Muscle layer of duodenum (tissue), 2 donors: ENCODE measurements at regions not wholly inside any gene's neighbourhood (a gene's known extent, or its start where the extent isn't known, plus 50 kb on each side); places are given as distances from the start of the nearest gene placed in this dataset.
"Not testable (repeated sequence)": the region's sequence is repeated elsewhere in the genome, so short reads cannot be mapped to it uniquely, and the experiment has no call there.

Experiments used
- H3K27ac ChIP-seq: one replicate; pipeline ENCODE4 v1.7.0; 2013; ENCODE audit warnings: mild to moderate bottlenecking, low read length
- H3K27me3 ChIP-seq: one replicate; pipeline ENCODE4 v1.7.0; 2013; ENCODE audit warnings: low read depth, mild to moderate bottlenecking, control low read depth, low read length
- H3K36me3 ChIP-seq, 2 donors: one replicate each; pipeline ENCODE4 v1.7.0; 2013; ENCODE audit warnings: low read length in 2 of 2, control low read depth in 1 of 2, mild to moderate bottlenecking in 1 of 2; ENCODE audit not compliant: insufficient read depth in 2 of 2, control insufficient read depth in 1 of 2
- H3K4me1 ChIP-seq, 2 donors: one replicate each; pipeline ENCODE4 v1.7.0; 2013; ENCODE audit warnings: low read length in 2 of 2, mild to moderate bottlenecking in 2 of 2, control low read depth in 1 of 2, moderate library complexity in 1 of 2; ENCODE audit not compliant: insufficient read depth in 2 of 2, control insufficient read depth in 1 of 2
- H3K4me3 ChIP-seq, 2 donors: one replicate each; pipeline ENCODE4 v1.7.0; 2013; ENCODE audit warnings: low read length in 2 of 2, low read depth in 1 of 2, mild to moderate bottlenecking in 1 of 2
- H3K9me3 ChIP-seq, 2 donors: one replicate each; pipeline ENCODE4 v1.7.0; 2013; ENCODE audit warnings: low read length in 2 of 2, control low read depth in 1 of 2, mild to moderate bottlenecking in 1 of 2; ENCODE audit not compliant: control insufficient read depth in 1 of 2
- donor health status: healthy.

DNA sequence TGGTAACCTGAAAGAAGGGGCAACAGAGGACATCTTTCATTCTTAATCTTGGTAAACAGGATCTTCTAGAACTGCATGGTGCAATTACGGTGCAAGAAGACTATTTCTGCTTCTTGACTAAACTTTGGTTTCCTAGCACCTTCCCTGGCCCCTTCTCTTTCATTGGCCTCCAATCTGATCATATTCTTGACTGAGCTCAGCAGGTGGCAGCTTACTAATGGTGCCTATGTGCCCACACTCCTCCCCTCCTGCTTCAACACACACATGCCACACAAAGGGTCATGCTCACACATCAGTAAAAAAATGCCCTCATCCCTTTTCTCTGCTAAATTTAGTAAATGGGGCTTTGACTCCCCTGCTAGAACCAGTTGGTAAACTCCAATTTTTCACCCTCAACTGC, 400.5 kb upstream of the MAOA start:
- no peaks in the 10 kb centered on the region for H3K4me1 ChIP-seq
- H3K4me3 ChIP-seq: no peak overlapping the region
- no peaks in the 10 kb centered on the region for H3K27me3 ChIP-seq
- H3K9me3 ChIP-seq: no peaks in the 10 kb centered on the region
- H3K27ac ChIP-seq: no peak overlapping the region
- no peaks in the 10 kb centered on the region for H3K36me3 ChIP-seq

DNA sequence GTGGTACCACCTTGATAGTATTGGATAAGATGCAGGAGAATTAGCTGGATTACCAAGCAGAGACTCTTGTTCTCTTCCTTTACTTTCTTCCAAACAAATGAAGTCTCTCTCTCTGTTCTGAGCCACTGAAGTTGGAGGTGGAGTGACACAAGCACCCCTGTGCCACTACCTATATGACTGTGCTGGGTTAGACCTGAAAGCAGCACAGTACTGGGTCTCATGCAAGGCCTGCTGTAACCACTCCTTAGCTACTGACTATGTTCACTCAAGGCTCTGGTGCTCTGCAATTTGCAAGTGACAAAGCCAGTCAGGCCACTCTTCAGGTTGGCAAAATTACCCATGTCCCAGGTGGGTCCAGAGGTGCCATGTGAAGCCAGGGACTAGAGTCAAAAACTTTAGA, 389.6 kb upstream of the MAOA start:
- Histone ChIP-seq H3K4me3 (no peak overlapping the region), H3K4me1 (no peaks in the 10 kb centered on the region), H3K27ac (no peak overlapping the region), H3K9me3 (no peaks in the 10 kb centered on the region), H3K36me3 (no peaks in the 10 kb centered on the region), H3K27me3 (no peaks in the 10 kb centered on the region)

DNA sequence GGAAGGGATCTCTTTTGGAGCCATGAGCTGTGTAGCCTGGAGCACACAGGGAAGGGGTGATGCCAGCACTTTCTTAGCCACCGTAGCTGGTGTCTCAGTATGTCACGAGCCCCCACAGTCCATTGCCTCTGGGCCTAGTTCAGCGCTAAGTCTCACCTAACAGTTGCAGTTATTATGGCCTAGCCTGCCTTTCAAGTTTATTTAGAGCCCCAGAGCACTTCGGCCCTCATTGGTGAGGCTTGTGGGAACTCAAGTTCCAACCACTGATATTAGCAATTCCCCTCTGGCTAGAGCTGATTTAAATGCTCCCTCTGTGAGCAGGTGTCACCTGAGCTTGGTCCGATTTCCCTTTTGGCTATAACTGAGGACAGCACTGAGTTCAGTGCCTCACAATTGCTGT, 388.4 kb upstream of the MAOA start:
- Histone ChIP-seq H3K9me3 (no peaks in the 10 kb centered on the region), H3K27ac (no peak overlapping the region), H3K36me3 (no peaks in the 10 kb centered on the region), H3K4me3 (no peak overlapping the region), H3K4me1 (no peaks in the 10 kb centered on the region), H3K27me3 (no peaks in the 10 kb centered on the region)

DNA sequence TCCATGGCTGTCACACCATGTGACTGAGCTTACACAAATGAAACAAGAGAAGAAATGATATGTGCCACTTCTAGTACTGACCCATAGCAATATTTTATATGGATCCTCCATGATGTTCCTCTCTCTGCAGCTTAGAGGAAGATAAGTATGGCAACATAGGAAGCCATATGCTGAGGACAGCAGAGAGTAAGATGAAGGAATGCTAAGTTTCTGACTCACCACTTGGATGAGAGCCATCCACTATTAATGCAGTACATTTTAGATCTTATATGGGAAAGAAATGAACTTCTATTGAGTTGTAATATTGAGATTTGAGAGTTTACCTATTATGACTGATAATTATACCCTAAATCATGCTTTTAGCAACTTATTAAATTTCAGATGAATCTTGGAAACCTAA, 386.9 kb upstream of the MAOA start:
- Histone ChIP-seq H3K36me3 (no peaks in the 10 kb centered on the region), H3K27ac (no peak overlapping the region), H3K4me1 (no peaks in the 10 kb centered on the region), H3K4me3 (no peak overlapping the region), H3K9me3 (no peaks in the 10 kb centered on the region), H3K27me3 (no peaks in the 10 kb centered on the region)

DNA sequence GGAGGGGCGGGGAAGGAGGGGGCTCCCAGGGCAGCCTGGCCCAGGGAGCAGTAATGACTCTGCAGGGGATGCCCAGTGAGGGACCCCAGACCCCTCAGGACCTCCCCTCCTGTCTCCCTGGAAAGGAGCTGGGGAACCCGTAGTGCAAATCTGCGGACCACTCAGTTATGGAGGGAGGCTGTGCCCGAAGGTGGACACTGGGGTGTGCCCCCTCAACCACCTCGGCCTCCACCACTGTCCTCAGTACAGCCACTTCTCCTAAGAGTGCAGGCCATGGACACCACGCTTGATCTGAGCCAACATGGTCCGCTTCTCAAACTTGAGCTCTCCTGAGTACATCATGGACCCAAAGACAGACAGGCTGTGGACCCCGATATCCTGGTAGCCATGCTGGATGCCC, 378.2 kb upstream of the MAOA start:
- Histone ChIP-seq H3K36me3 (no peaks in the 10 kb centered on the region), H3K27ac (no peak overlapping the region), H3K9me3 (peaks cover 0 to 2% of the 10 kb centered on the region in 2 donors), H3K4me1 (no peaks in the 10 kb centered on the region), H3K27me3 (no peaks in the 10 kb centered on the region), H3K4me3 (no peak overlapping the region)

DNA sequence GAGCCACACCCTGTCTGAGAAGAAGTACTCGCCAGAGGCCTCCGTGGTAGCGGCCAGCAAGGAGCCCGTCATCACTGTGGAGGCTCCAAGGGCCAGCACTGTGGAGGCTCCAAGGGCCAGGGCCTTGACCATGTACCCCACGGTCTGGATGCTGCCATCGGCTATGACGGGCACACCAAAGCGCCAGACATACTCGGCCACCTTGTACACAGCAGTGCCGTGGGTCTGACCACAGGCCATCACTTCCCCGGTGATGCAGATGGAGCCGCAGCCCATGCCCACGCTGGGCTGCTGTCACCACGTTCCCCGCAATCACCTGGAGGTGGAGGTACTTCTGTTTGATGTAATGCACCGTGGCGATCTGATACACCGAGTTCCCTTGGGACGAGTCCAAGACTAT, 377.7 kb upstream of the MAOA start:
- no peaks in the 10 kb centered on the region for H3K4me1 ChIP-seq
- no peak overlapping the region for H3K27ac ChIP-seq

DNA sequence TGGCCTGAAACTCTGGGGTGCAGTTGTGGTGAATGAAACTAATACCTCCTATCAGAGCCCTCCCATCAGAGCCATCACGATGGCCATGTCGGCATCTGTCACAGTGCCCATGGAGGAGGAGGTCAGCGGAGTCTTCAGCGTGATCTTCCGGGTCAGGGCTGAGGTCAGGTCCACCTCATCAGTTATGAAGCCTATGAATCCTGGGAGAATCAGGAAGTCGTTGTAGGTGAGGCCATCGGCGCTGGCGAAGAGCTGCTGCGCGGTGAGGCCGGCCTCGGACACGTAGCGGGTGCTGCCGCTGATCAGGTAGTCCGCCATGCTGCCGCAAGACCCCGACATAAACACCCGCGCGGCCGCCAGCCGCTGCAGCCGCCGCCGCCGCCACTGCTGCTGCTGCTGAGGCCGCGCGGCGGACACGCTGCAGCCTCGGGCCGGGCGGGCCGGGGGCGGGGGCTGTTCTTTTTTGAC, 376.7 kb upstream of the MAOA start:
- peaks cover 0 to 2% of the 10 kb centered on the region in 2 donors for H3K9me3 ChIP-seq
- no peaks in the 10 kb centered on the region for H3K4me1 ChIP-seq
- no peaks in the 10 kb centered on the region for H3K27me3 ChIP-seq
- no peak overlapping the region for H3K4me3 ChIP-seq
- H3K36me3 ChIP-seq: no peaks in the 10 kb centered on the region
- no peak overlapping the region for H3K27ac ChIP-seq

More for the DNA sequence above, 377.7 kb upstream of the MAOA start:
- H3K9me3 ChIP-seq: peaks cover 0 to 2% of the 10 kb centered on the region in 2 donors
- H3K4me3 ChIP-seq: no peak overlapping the region
- no peaks in the 10 kb centered on the region for H3K27me3 ChIP-seq
- H3K36me3 ChIP-seq: no peaks in the 10 kb centered on the region

DNA sequence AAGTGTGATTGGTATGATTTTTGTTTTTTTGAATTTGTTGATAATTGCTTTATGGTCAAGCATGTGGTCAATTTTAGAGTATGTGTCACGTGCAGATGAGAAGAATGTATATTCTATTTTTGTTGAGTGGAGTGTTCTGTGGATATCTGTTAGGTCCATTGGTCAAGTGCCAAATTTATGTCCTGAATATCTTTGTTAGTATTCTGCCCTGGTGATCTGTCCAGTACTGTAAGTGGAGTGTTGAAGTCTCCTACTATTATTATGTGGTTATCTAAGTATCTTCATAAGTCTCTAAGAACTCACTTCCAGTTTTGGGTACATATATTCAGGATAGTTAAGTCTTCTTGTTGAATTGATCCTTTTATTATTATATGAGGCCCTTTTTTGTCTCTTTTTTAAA, 372.9 kb upstream of the MAOA start:
- H3K27me3 ChIP-seq: no peaks in the 10 kb centered on the region
- H3K4me1 ChIP-seq: no peaks in the 10 kb centered on the region
- no peak overlapping the region for H3K27ac ChIP-seq
- no peaks in the 10 kb centered on the region for H3K36me3 ChIP-seq
- H3K9me3 ChIP-seq: peaks cover 0 to 2% of the 10 kb centered on the region in 2 donors
- no peak overlapping the region for H3K4me3 ChIP-seq

DNA sequence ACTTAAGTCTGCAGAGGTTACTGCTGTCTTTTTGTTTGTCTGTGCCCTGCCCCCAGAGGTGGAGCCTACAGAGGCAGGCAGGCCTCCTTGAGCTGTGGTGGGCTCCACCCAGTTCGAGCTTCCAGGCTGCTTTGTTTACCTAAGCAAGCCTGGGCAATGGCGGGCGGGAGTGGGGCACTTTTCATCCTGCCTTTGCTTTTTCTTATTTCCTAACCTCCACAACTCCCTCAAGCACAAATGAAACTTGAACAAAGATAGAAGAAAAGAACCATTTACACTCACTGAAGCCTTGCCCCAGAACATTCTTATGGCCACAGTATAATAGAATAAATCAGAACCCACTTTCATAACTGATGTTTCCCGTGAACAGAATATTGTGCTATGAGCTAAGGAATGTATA, 344.5 kb upstream of the MAOA start:
- H3K27me3 ChIP-seq, H3K9me3 ChIP-seq, H3K4me3 ChIP-seq, H3K27ac ChIP-seq, H3K36me3 ChIP-seq, H3K4me1 ChIP-seq: not testable (repeated sequence)

DNA sequence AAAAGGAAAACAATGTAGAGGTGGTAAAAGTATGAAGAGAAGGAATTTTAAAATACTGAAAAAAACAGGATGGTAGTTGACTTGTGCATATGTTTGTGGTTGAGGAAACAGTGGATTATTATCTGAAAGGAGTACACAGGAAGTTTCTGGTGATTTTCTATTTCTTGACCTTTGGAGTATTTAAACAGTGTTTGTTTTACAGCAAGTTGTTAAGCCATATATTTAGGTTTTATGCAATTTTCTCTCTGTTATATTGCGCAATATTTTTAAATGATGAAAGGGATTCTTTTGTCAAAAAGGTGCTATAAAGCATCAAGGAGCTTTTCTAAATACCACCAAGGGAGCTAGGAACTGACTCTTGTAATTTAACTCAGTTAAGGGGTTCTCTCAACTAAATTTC, 343.1 kb upstream of the MAOA start:
- H3K4me3 ChIP-seq: no peak overlapping the region
- H3K27ac ChIP-seq: no peak overlapping the region
- H3K27me3 ChIP-seq: no peaks in the 10 kb centered on the region
- H3K9me3 ChIP-seq: no peaks in the 10 kb centered on the region
- no peaks in the 10 kb centered on the region for H3K36me3 ChIP-seq
- no peaks in the 10 kb centered on the region for H3K4me1 ChIP-seq

DNA sequence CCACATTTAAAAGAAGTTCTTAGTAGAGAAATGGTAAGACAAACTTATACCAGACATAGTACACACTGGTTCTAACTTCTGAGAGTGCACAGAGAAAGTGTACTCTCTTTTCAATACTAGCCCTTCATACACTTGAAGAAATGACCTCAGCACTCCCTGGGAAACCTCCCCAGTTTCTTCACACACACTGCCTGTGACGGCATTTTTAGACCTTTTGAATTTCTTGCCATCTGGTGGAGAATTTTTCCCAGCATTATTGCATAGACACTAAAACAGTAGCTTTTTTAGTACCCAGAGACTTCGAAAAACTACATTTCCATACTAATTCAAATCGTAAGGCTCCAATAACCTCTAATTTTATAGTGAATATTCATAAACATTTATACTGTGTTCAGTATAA, 341.6 kb upstream of the MAOA start:
- H3K9me3 ChIP-seq: no peaks in the 10 kb centered on the region
- no peak overlapping the region for H3K4me3 ChIP-seq
- no peak overlapping the region for H3K27ac ChIP-seq
- no peaks in the 10 kb centered on the region for H3K4me1 ChIP-seq
- no peaks in the 10 kb centered on the region for H3K27me3 ChIP-seq
- no peaks in the 10 kb centered on the region for H3K36me3 ChIP-seq

DNA sequence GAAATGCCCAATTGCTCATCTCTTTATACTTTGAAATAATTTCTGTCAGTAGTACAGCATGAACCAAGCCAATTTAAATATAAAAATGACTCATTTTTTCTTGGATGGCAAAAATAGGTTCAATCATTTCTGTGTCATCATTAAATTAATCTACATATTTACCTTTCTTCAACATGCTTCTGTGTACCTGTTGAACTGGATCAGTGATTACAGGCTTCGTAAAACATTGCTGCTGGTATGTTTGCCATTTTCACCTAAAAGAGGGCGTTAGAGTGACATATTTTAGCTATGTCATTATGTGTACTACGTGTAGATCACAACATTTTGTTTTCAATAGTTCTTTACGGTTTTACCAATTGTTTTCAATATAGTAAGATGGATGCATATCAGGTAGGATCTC, 340.5 kb upstream of the MAOA start:
- Histone ChIP-seq H3K27ac (no peak overlapping the region), H3K9me3 (no peaks in the 10 kb centered on the region), H3K36me3 (no peaks in the 10 kb centered on the region), H3K27me3 (no peaks in the 10 kb centered on the region), H3K4me1 (no peaks in the 10 kb centered on the region), H3K4me3 (no peak overlapping the region)
